K562 (cell line): ENCODE measurements at regions not wholly inside any gene's neighbourhood (a gene's known extent, or its start where the extent isn't known, plus 50 kb on each side); places are given as distances from the start of the nearest gene placed in this dataset.

Source experiments
- ATAC-seq: fragments of 200-7000 bp; cut with Tn5 transposase; 3 replicates; pipeline ENCODE4 v1.9.1; 2020; ENCODE audit warnings: moderate library complexity
- BruUV-seq: library from RNA; stranded (reverse); fragments of 400-500 nt; replicated peaks from 2 replicates; lab custom pipeline; 2021; lab: Mats Ljungman, UMichigan
- CTCF ChIA-PET: fragments of 300-600 bp; formaldehyde crosslinking; extraction: SDS; loops from one replicate; lab custom pipeline; 2021; ENCODE audit warnings: low intra/inter-chr PET ratio; lab: Yijun Ruan, JAX
- POLR2A ChIA-PET: fragments of 300-600, 350-650 bp; sonication (Branson Sonifier 250); formaldehyde crosslinking; extraction: SDS; loops from one replicate; lab custom pipeline; 2021; ENCODE audit warnings: antibody characterized with exemption, inconsistent platforms; lab: Yijun Ruan, JAX
- DNase-seq, 4 experiments: peaks; one replicate each; pipeline versions ENCODE4 v3.0.0 to v3.0.0-alpha.2; 2011 to 2018; ENCODE audit warnings: low spot score in 3 of 4, mixed read lengths in 3 of 4; ENCODE audit errors: extremely low read depth in 1 of 4
- FAIRE-seq: peaks from 2 replicates; lab custom pipeline; 2011; peaks lifted over from hg19 to GRCh38; lab: Jason Lieb, UNC
- H2AFZ ChIP-seq: 2 replicates; pipeline ENCODE4 v1.6.0; 2011; ENCODE audit warnings: low read depth, low read length, control low read depth, inconsistent platforms
- H3K27ac ChIP-seq: fragments of 200-600 bp; 3 replicates; pipeline ENCODE4 v1.8.0; 2011; ENCODE audit warnings: low read depth, mild to moderate bottlenecking, control low read depth, inconsistent platforms, low read length, moderate library complexity, mixed read lengths; ENCODE audit errors: extremely low read depth
- H3K27me3 ChIP-seq, 2 experiments: fragments of 300-600 bp in 1 of 2; 2 replicates in 1 of 2; 3 replicates in 1 of 2; pipeline versions ENCODE4 v1.6.0 to v1.8.0; 2011; ENCODE audit warnings: inconsistent platforms in 2 of 2, low read length in 2 of 2, mild to moderate bottlenecking in 1 of 2, mixed read lengths in 1 of 2, moderate library complexity in 1 of 2; ENCODE audit not compliant: control insufficient read depth in 2 of 2, insufficient read depth in 2 of 2
- H3K36me3 ChIP-seq: fragments of 300-600 bp; 3 replicates; pipeline ENCODE4 v1.8.0; 2011; ENCODE audit warnings: mild to moderate bottlenecking, low read length, inconsistent platforms; ENCODE audit not compliant: control insufficient read depth, insufficient read depth
- H3K4me1 ChIP-seq, 2 experiments: fragments of 200-600 bp in 1 of 2; replicated peaks in 1 of 2; 2 replicates in 1 of 2; 3 replicates in 1 of 2; pipeline versions ENCODE4 v1.5.1 to v1.8.0; 2011; ENCODE audit warnings: inconsistent platforms in 2 of 2, low read length in 2 of 2, mild to moderate bottlenecking in 1 of 2, mixed read lengths in 1 of 2, moderate library complexity in 1 of 2; ENCODE audit not compliant: control insufficient read depth in 2 of 2, insufficient read depth in 2 of 2
- H3K4me2 ChIP-seq: 2 replicates; pipeline ENCODE4 v1.6.1; 2011; ENCODE audit warnings: low read length, control low read depth, inconsistent platforms, mixed read lengths; ENCODE audit not compliant: insufficient read depth
- H3K4me3 ChIP-seq: fragments of 200-600 bp; sonication (generic), shearing (Covaris generic); 2 replicates; pipeline ENCODE4 v1.5.1; 2016; ENCODE audit warnings: control low read depth, inconsistent platforms
- H3K79me2 ChIP-seq: fragments of 200-600 bp; 3 replicates; pipeline ENCODE4 v1.8.0; 2011; ENCODE audit warnings: low read length, inconsistent platforms; ENCODE audit not compliant: control insufficient read depth, insufficient read depth
- H3K9ac ChIP-seq, 2 experiments: 2 replicates each; pipeline versions ENCODE4 v1.6.0 to v1.6.1; 2011; ENCODE audit warnings: low read depth in 2 of 2, low read length in 2 of 2, control low read depth in 1 of 2, inconsistent platforms in 1 of 2, mild to moderate bottlenecking in 1 of 2, mixed read lengths in 1 of 2; ENCODE audit not compliant: insufficient read depth in 1 of 2
- H3K9me1 ChIP-seq: one replicate; pipeline ENCODE4 v1.6.0; 2011; ENCODE audit warnings: inconsistent platforms, mild to moderate bottlenecking, low read length, moderate library complexity; ENCODE audit not compliant: control insufficient read depth, insufficient read depth
- H3K9me3 ChIP-seq: replicated peaks from 2 replicates; pipeline ENCODE4 v1.5.1; 2011; ENCODE audit warnings: low read depth, low read length, inconsistent platforms; ENCODE audit not compliant: control insufficient read depth, insufficient read depth
- H4K20me1 ChIP-seq: replicated peaks from 2 replicates; pipeline ENCODE4 v1.6.1; 2011; ENCODE audit warnings: low read length, inconsistent platforms, mixed read lengths; ENCODE audit not compliant: control insufficient read depth, insufficient read depth
- E2F8 ChIP-seq: fragments of 450-650 bp; IDR thresholded peaks from 2 replicates; pipeline ENCODE4 v1.7.1; 2018; ENCODE audit warnings: mild to moderate bottlenecking, low read depth; ENCODE audit not compliant: partially characterized antibody
- MNT ChIP-seq, 2 experiments: fragments of 450-650 bp; conservative IDR thresholded peaks; 2 replicates each; pipeline ENCODE4 v1.6.1; 2017; ENCODE audit warnings: mild to moderate bottlenecking in 2 of 2, moderate library complexity in 2 of 2
- NR2C2 ChIP-seq, 2 experiments: fragments of 200-800 bp in 1 of 2; sonication (Bioruptor generic) in 1 of 2; sonication (generic) in 1 of 2; formaldehyde crosslinking in 1 of 2; IDR thresholded peaks; 2 replicates each; pipeline versions ENCODE4 v1.6.1 to v1.8.0; 2016 to 2022; ENCODE audit warnings: mild to moderate bottlenecking in 1 of 2, missing compliant biosample characterization in 1 of 2, missing genetic modification characterization in 1 of 2, missing genetic modification reagents in 1 of 2
- RFX7 ChIP-seq: fragments of 250-450 bp; sonication (Bioruptor Pico); IDR thresholded peaks from 2 replicates; pipeline ENCODE4 v1.5.1; 2021; ENCODE audit warnings: mild to moderate bottlenecking
- SETDB1 ChIP-seq: IDR thresholded peaks from one replicate; pipeline ENCODE4 v1.6.1; 2012; ENCODE audit warnings: low read length, control low read depth, inconsistent platforms
- SNRNP70 ChIP-seq: fragments of 200-400 bp; formaldehyde crosslinking; optimal IDR thresholded peaks from 2 replicates; pipeline ENCODE3; 2017; ENCODE audit warnings: low read depth, low read length
- SREBF1 ChIP-seq: fragments of 150-350 bp; IDR thresholded peaks from 2 replicates; pipeline ENCODE4 v1.6.1; 2014; ENCODE audit warnings: antibody characterized with exemption, low read depth, low read length, borderline replicate concordance
- U2AF1 ChIP-seq: fragments of 200-400 bp; formaldehyde crosslinking; optimal IDR thresholded peaks from 2 replicates; pipeline ENCODE3; 2017; ENCODE audit warnings: mild to moderate bottlenecking, low read depth, low read length, moderate library complexity
- ZC3H4 ChIP-seq: sonication (generic); formaldehyde crosslinking; IDR thresholded peaks from 2 replicates; pipeline ENCODE4 v1.9.0; 2021; ENCODE audit warnings: missing genetic modification reagents, borderline replicate concordance
- ZNF589 ChIP-seq: fragments of 200-800 bp; sonication (Bioruptor generic); IDR thresholded peaks from 2 replicates; pipeline ENCODE4 v1.6.1; 2016; ENCODE audit warnings: low read depth, missing genetic modification characterization, missing compliant biosample characterization
- ZNF639 ChIP-seq, 2 experiments: fragments of 200-800 bp in 1 of 2; sonication (Bioruptor generic) in 1 of 2; sonication (generic) in 1 of 2; formaldehyde crosslinking in 1 of 2; IDR thresholded peaks in 1 of 2; conservative IDR thresholded peaks in 1 of 2; 2 replicates each; pipeline versions ENCODE4 v1.5.0 to v1.6.1; 2016 to 2020; ENCODE audit warnings: missing compliant biosample characterization in 1 of 2, missing genetic modification characterization in 1 of 2, missing genetic modification reagents in 1 of 2
- in situ Hi-C: fragments of 300-500 bp; cut with MboI; formaldehyde crosslinking; loops from 4 replicates; pipeline ENCODE4 v1.15.0; 2018; ENCODE audit warnings: inconsistent platforms, mixed read lengths
- intact Hi-C: fragments of 100-400 bp; cut with micrococcal nuclease; formaldehyde crosslinking; loops from 2 replicates; pipeline ENCODE4 v1.14.2; 2022

- TF ChIP-seq ZNF589 (no peak), ZC3H4 (CRISPR knock-in tag) (no peak)
These were observed 185.1 kb upstream of the AGTR1 start (continued) for GRCh38 chr3:148512648-148513047.

- Histone ChIP-seq H3K4me3 (no peak overlapping the region), H3K9ac (no peak overlapping the region), H3K9me3 (0 out of 2 replicates have a peak, but pooled peaks cover 2% of the 10 kb centered on the region), H3K9me1 (no peaks in the 10 kb centered on the region), H3K27ac (no peak overlapping the region), H4K20me1 (no peaks in the 10 kb centered on the region), H3K79me2 (no peaks in the 10 kb centered on the region), H3K36me3 (no peaks in the 10 kb centered on the region), H3K4me2 (no peak overlapping the region), H3K4me1 (no peaks in the 10 kb centered on the region), H2AFZ (no peak overlapping the region), H3K27me3 (no peaks in the 10 kb centered on the region)
- BruUV-seq: no TSS peak
- no peak for TF ChIP-seq E2F8
- no peak for TF ChIP-seq NR2C2 (CRISPR knock-in tag; IDR thresholded peaks at IDR 0.05)
- no peak for TF ChIP-seq NR2C2 (tag; IDR thresholded peaks at IDR 0.05)
- no peak for TF ChIP-seq SETDB1
- no peak for TF ChIP-seq SREBF1
- no peak for TF ChIP-seq SNRNP70
- no peak for TF ChIP-seq U2AF1
- TF ChIP-seq MNT (conservative IDR thresholded peaks at IDR 0.05): no peak
- no peak for TF ChIP-seq RFX7
- TF ChIP-seq ZNF639 (CRISPR knock-in tag; conservative IDR thresholded peaks at IDR 0.05 in 1 of 2, IDR thresholded peaks at IDR 0.05 in 1 of 2): no peak
- intact Hi-C loops: no loop called here
- FAIRE-seq: no peak
- ChIA-PET CTCF (no interaction called here), POLR2A (no interaction called here)
- in situ Hi-C loops: no loop called here
- DNase-seq: no peak
- no peak for ATAC-seq
These were observed 184.6 kb upstream of the AGTR1 start for GRCh38 chr3:148513096-148513543.
